CD4-positive, alpha-beta T cell (primary cell): ENCODE measurements at regions not wholly inside any gene's neighbourhood (a gene's known extent, or its start where the extent isn't known, plus 50 kb on each side); places are given as distances from the start of the nearest gene placed in this dataset.

Experiments used
- ATAC-seq: fragments of 200-7000 bp; cut with Tn5 transposase; one replicate; pipeline ENCODE4 v1.10.0; 2022; ENCODE audit warnings: mild to moderate bottlenecking; ENCODE audit not compliant: poor library complexity
- CTCF ChIA-PET: fragments of 350-600 bp; sonication (Branson Sonifier 250); formaldehyde crosslinking; loops from one replicate; lab custom pipeline; 2021; ENCODE audit warnings: antibody characterized with exemption, inconsistent platforms; lab: Charles Lee
- POLR2A ChIA-PET: fragments of 350-600 bp; sonication (Branson Sonifier 250); formaldehyde crosslinking; loops from one replicate; lab custom pipeline; 2021; ENCODE audit warnings: antibody characterized with exemption, inconsistent platforms; lab: Charles Lee
- DNase-seq, 14 experiments: peaks; one replicate each; pipeline ENCODE4 v3.0.0-alpha.2; 2013 to 2020; ENCODE audit warnings: mixed read lengths in 2 of 14
- H3K27ac ChIP-seq, 2 donors: one replicate each; pipeline versions ENCODE4 v1.5.1 to v1.7.0; 2013; ENCODE audit warnings: low read length in 2 of 2, low read depth in 1 of 2, mild to moderate bottlenecking in 1 of 2
- H3K27me3 ChIP-seq, 2 experiments: 1 replicate in 1 of 2; 2 replicates in 1 of 2; pipeline versions ENCODE4 v1.6.1 to v1.7.0; 2013; ENCODE audit warnings: low read length in 2 of 2, control low read depth in 1 of 2, mild to moderate bottlenecking in 1 of 2, moderate library complexity in 1 of 2; ENCODE audit not compliant: insufficient read depth in 2 of 2, control insufficient read depth in 1 of 2
- H3K36me3 ChIP-seq: one replicate; pipeline ENCODE4 v1.6.1; 2013; ENCODE audit warnings: low read length, control low read depth; ENCODE audit not compliant: insufficient read depth
- H3K4me1 ChIP-seq: one replicate; pipeline ENCODE4 v1.6.1; 2013; ENCODE audit warnings: low read length, control low read depth; ENCODE audit not compliant: insufficient read depth
- H3K4me3 ChIP-seq: one replicate; pipeline ENCODE4 v1.5.1; 2013; ENCODE audit warnings: mild to moderate bottlenecking, low read length, moderate library complexity
- H3K9me3 ChIP-seq, 2 experiments: 1 replicate in 1 of 2; 2 replicates in 1 of 2; pipeline versions ENCODE4 v1.6.1 to v1.7.0; 2013; ENCODE audit warnings: low read length in 2 of 2, mild to moderate bottlenecking in 2 of 2, control low read depth in 1 of 2, moderate library complexity in 1 of 2; ENCODE audit not compliant: control insufficient read depth in 1 of 2, insufficient read depth in 1 of 2
- H3K27ac Mint-ChIP-seq: one replicate; pipeline ENCODE4 v1.8.0; 2020; ENCODE audit warnings: mixed read lengths
- H3K27me3 Mint-ChIP-seq: one replicate; pipeline ENCODE4 v1.8.0; 2021; ENCODE audit warnings: mixed read lengths
- H3K36me3 Mint-ChIP-seq: one replicate; pipeline ENCODE4 v1.8.0; 2021; ENCODE audit warnings: low read depth, mixed read lengths
- H3K4me1 Mint-ChIP-seq: one replicate; pipeline ENCODE4 v1.8.0; 2021; ENCODE audit warnings: low read depth, mixed read lengths
- H3K4me3 Mint-ChIP-seq: one replicate; pipeline ENCODE4 v1.8.0; 2020; ENCODE audit warnings: mild to moderate bottlenecking, mixed read lengths
- H3K9me3 Mint-ChIP-seq: one replicate; pipeline ENCODE4 v1.8.0; 2020; ENCODE audit warnings: mixed read lengths
- CTCF ChIP-seq: fragments of 200-600 bp; IDR thresholded peaks from one replicate; pipeline ENCODE4 v1.8.0; 2022; ENCODE audit warnings: antibody characterized with exemption, mild to moderate bottlenecking
- intact Hi-C, 2 experiments: fragments of 100-400 bp; cut with DNase I in 1 of 2; cut with micrococcal nuclease in 1 of 2; formaldehyde crosslinking; loops; one replicate each; pipeline versions ENCODE4 v1.15.1 to v1.9.0; 2023 to 2025; cut with DNase I, micrococcal nuclease

- H3K27me3 ChIP-seq: no peaks in the 10 kb centered on the region
- H3K9me3 Mint-ChIP-seq: peaks cover 8% of the 10 kb centered on the region
- H3K36me3 Mint-ChIP-seq: no peaks in the 10 kb centered on the region
- no peak for ATAC-seq
- no peak overlapping the region for H3K4me3 Mint-ChIP-seq
- TF ChIP-seq CTCF: no peak
- H3K27me3 Mint-ChIP-seq: no peaks in the 10 kb centered on the region
- ChIA-PET CTCF (no interaction called here), POLR2A (no interaction called here)
- no peak overlapping the region for H3K27ac Mint-ChIP-seq
- no peak for DNase-seq
- peaks cover 0 to 5% of the 10 kb centered on the region in 2 experiments for H3K9me3 ChIP-seq
- H3K4me1 Mint-ChIP-seq: no peaks in the 10 kb centered on the region
- no peak overlapping the region for H3K27ac ChIP-seq
- no peak overlapping the region for H3K4me3 ChIP-seq
- H3K4me1 ChIP-seq: no peaks in the 10 kb centered on the region
- H3K36me3 ChIP-seq: no peaks in the 10 kb centered on the region
- intact Hi-C loops: no loop called here
Measured at GRCh38 chr5:166058660-166059059, 2232.8 kb upstream of the WWC1 start.

- intact Hi-C loops: no loop called here
- no peaks in the 10 kb centered on the region for H3K4me1 ChIP-seq
- no peaks in the 10 kb centered on the region for H3K27me3 ChIP-seq
- no peak for TF ChIP-seq CTCF
- Mint-ChIP-seq H3K27ac (no peak overlapping the region), H3K4me1 (no peaks in the 10 kb centered on the region), H3K4me3 (no peak overlapping the region), H3K36me3 (no peaks in the 10 kb centered on the region), H3K9me3 (peaks cover 8% of the 10 kb centered on the region), H3K27me3 (no peaks in the 10 kb centered on the region)
- H3K9me3 ChIP-seq: peaks cover 0 to 2% of the 10 kb centered on the region in 2 experiments
- POLR2A ChIA-PET: no interaction called here
- CTCF ChIA-PET: no interaction called here
- H3K36me3 ChIP-seq: no peaks in the 10 kb centered on the region
- DNase-seq (no peak), ATAC-seq (no peak)
- no peak overlapping the region for H3K4me3 ChIP-seq
- H3K27ac ChIP-seq: no peak overlapping the region
Measured at GRCh38 chr5:166062094-166062493, 2229.4 kb upstream of the WWC1 start.

- no peak overlapping the region for H3K27ac ChIP-seq
- no peak overlapping the region for H3K4me3 ChIP-seq
- no peak for TF ChIP-seq CTCF
- Mint-ChIP-seq H3K9me3 (peaks cover 8% of the 10 kb centered on the region), H3K4me3 (no peak overlapping the region), H3K27me3 (no peaks in the 10 kb centered on the region), H3K27ac (no peak overlapping the region), H3K36me3 (no peaks in the 10 kb centered on the region), H3K4me1 (no peaks in the 10 kb centered on the region)
- ATAC-seq (no peak), DNase-seq (no peak)
- ChIA-PET POLR2A (no interaction called here), CTCF (no interaction called here)
- no peaks in the 10 kb centered on the region for H3K36me3 ChIP-seq
- H3K9me3 ChIP-seq: no peaks in the 10 kb centered on the region
- intact Hi-C loops: no loop called here
- no peaks in the 10 kb centered on the region for H3K27me3 ChIP-seq
- no peaks in the 10 kb centered on the region for H3K4me1 ChIP-seq
Measured at GRCh38 chr5:166062719-166063118, 2228.7 kb upstream of the WWC1 start.
